ENCODE measurements at regions not wholly inside any gene's neighbourhood (a gene's known extent, or its start where the extent isn't known, plus 50 kb on each side); places are given as distances from the start of the nearest gene placed in this dataset.

DNA sequence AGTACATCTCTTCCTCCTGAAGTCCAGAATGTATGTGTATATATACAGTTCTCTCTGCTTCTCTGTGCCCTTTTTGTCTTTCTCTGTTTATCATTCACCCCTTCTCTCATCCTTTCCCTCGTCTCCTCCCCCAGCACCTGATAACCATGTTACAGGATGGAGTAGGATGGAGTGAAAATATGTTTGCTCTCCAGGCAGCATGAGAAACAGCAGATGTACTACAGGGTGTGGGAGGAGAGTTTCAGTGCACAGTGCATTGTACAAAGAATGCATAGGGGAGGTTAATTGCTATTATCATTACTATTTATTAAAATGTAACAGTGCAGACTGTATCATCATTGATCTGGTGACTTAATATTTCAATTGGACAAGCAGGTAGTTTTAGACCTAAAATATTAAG is 104.5 kb downstream of the MFAP3L start:
- TF ChIP-seq POLR2A (IDR thresholded peaks at IDR 0.05; ENCODE audit: low read length) (no peak), GATA1 (IDR thresholded peaks at IDR 0.05; ENCODE audit: low read depth, low read length) (no peak)

All from erythroblast (primary cell).